ENCODE measurements at regions not wholly inside any gene's neighbourhood (a gene's known extent, or its start where the extent isn't known, plus 50 kb on each side); places are given as distances from the start of the nearest gene placed in this dataset.

- TF ChIP-seq PBX3 (CRISPR knock-in tag; IDR thresholded peaks at IDR 0.05) (no peak), CTCF (tag by site-specific recombination; IDR thresholded peaks at IDR 0.05) (no peak)
These were observed 812.4 kb upstream of the CTNND2 start for GRCh38 chr5:12716664-12717063.
